PFSK-1 (cell line): ENCODE measurements at regions not wholly inside any gene's neighbourhood (a gene's known extent, or its start where the extent isn't known, plus 50 kb on each side); places are given as distances from the start of the nearest gene placed in this dataset.

Experiments
- FOXP2 ChIP-seq: optimal IDR thresholded peaks from 2 replicates; pipeline ENCODE3; 2011; ENCODE audit warnings: borderline replicate concordance, control low read depth, inconsistent platforms; ENCODE audit not compliant: insufficient read depth; ENCODE audit errors: extremely low read length, extremely low read depth
- POLR2AphosphoS5 ChIP-seq: IDR thresholded peaks from 2 replicates; pipeline ENCODE4 v1.6.1; 2012; ENCODE audit warnings: low read depth, mild to moderate bottlenecking, control low read depth, low read length, moderate library complexity
- REST ChIP-seq, 2 experiments: IDR thresholded peaks; 2 replicates each; pipeline versions ENCODE4 v1.6.1 to v1.8.0; 2011 to 2012; ENCODE audit warnings: low read depth in 2 of 2, low read length in 2 of 2, control low read depth in 1 of 2, inconsistent platforms in 1 of 2, mild to moderate bottlenecking in 1 of 2, moderate library complexity in 1 of 2; ENCODE audit not compliant: insufficient read depth in 1 of 2
- SIN3A ChIP-seq: IDR thresholded peaks from 2 replicates; pipeline ENCODE4 v1.6.1; 2012; ENCODE audit warnings: mild to moderate bottlenecking, low read length, moderate library complexity, borderline replicate concordance; ENCODE audit not compliant: insufficient read depth
- TAF1 ChIP-seq: IDR thresholded peaks from 2 replicates; pipeline ENCODE4 v1.6.1; 2012; ENCODE audit warnings: low read length, control low read depth, borderline replicate concordance; ENCODE audit not compliant: insufficient read depth

- TF ChIP-seq FOXP2: no peak
- TF ChIP-seq POLR2AphosphoS5: no peak
- TF ChIP-seq TAF1: no peak
- TF ChIP-seq SIN3A: no peak
- no peak for TF ChIP-seq REST (IDR thresholded peaks at IDR 0.05; ENCODE audit: insufficient read depth in 1 of 2, low read depth in 2 of 2, low read length in 2 of 2)
Measured at GRCh38 chr1:243945727-243946126, 95.7 kb upstream of the AKT3 start.

GRCh38 chr1:243944429-243945160 lies 94.6 kb upstream of the AKT3 start:
- TF ChIP-seq REST (IDR thresholded peaks at IDR 0.05; ENCODE audit: insufficient read depth in 1 of 2, low read depth in 2 of 2, low read length in 2 of 2): peak; percentile 59 to 91; a peak in 3 of 4 replicates
- no peak for TF ChIP-seq FOXP2
- no peak for TF ChIP-seq POLR2AphosphoS5

- TF ChIP-seq SIN3A: no peak
- TF ChIP-seq POLR2AphosphoS5: no peak
- no peak for TF ChIP-seq TAF1
- TF ChIP-seq REST (IDR thresholded peaks at IDR 0.05; ENCODE audit: insufficient read depth in 1 of 2, low read depth in 2 of 2, low read length in 2 of 2): no peak
- TF ChIP-seq FOXP2: no peak
Measured at GRCh38 chr1:243943671-243944428, 93.8 kb upstream of the AKT3 start.

- no peak for TF ChIP-seq FOXP2
- no peak for TF ChIP-seq TAF1
- no peak for TF ChIP-seq REST (IDR thresholded peaks at IDR 0.05; ENCODE audit: insufficient read depth in 1 of 2, low read depth in 2 of 2, low read length in 2 of 2)
- no peak for TF ChIP-seq POLR2AphosphoS5
- TF ChIP-seq SIN3A: no peak
Measured at GRCh38 chr1:243942196-243943150, 92.4 kb upstream of the AKT3 start.
